ENCODE measurements at regions not wholly inside any gene's neighbourhood (a gene's known extent, or its start where the extent isn't known, plus 50 kb on each side); places are given as distances from the start of the nearest gene placed in this dataset.
A peak's percentile ranks its signal among the peaks of the same experiment; 100 is the strongest.

GRCh38 chr13:106905380-106906162 lies 337.6 kb upstream of the ARGLU1 start:
- peak; percentile 55 for DNase-seq (ENCODE audit: low spot score)

- DNase-seq (ENCODE audit: low spot score) = no peak
Observed at GRCh38 chr13:106899442-106899841, 331.5 kb upstream of the ARGLU1 start.

GRCh38 chr13:106898231-106898630 lies 330.3 kb upstream of the ARGLU1 start:
- no peak for DNase-seq (ENCODE audit: low spot score)

GRCh38 chr13:106888148-106888547 lies 320.2 kb upstream of the ARGLU1 start:
- DNase-seq (ENCODE audit: low spot score) = no peak

- DNase-seq (ENCODE audit: low spot score) = no peak
Observed at GRCh38 chr13:106887686-106888085, 319.7 kb upstream of the ARGLU1 start.

GRCh38 chr13:106883976-106884375 lies 316.0 kb upstream of the ARGLU1 start:
- no peak for DNase-seq (ENCODE audit: low spot score)

GRCh38 chr13:106882246-106882645 lies 314.3 kb upstream of the ARGLU1 start:
- no peak for DNase-seq (ENCODE audit: low spot score)

- no peak for DNase-seq (ENCODE audit: low spot score)
Observed at GRCh38 chr13:106879806-106880205, 311.9 kb upstream of the ARGLU1 start.

- DNase-seq (ENCODE audit: low spot score) = no peak
Observed at GRCh38 chr13:106874323-106874722, 306.4 kb upstream of the ARGLU1 start.

GRCh38 chr13:106873810-106874209 lies 305.9 kb upstream of the ARGLU1 start:
- DNase-seq (ENCODE audit: low spot score) = no peak

GRCh38 chr13:106867249-106867648 lies 299.3 kb upstream of the ARGLU1 start:
- DNase-seq (ENCODE audit: low spot score) = peak; percentile 44

- DNase-seq (ENCODE audit: low spot score) = peak; percentile 35
Observed at GRCh38 chr13:106865716-106866440, 297.9 kb upstream of the ARGLU1 start.

- DNase-seq (ENCODE audit: low spot score) = peak; percentile 32
Observed at GRCh38 chr13:106859533-106859904, 291.6 kb upstream of the ARGLU1 start.

GRCh38 chr13:106858903-106859532 lies 291.1 kb upstream of the ARGLU1 start:
- DNase-seq (ENCODE audit: low spot score) = no peak

GRCh38 chr13:106852436-106852835 lies 284.5 kb upstream of the ARGLU1 start:
- DNase-seq (ENCODE audit: low spot score) = peak; percentile 44

GRCh38 chr13:106850973-106851650 lies 283.2 kb upstream of the ARGLU1 start:
- DNase-seq (ENCODE audit: low spot score) = no peak

- DNase-seq (ENCODE audit: low spot score) = no peak
Observed at GRCh38 chr13:106846571-106847448, 278.9 kb upstream of the ARGLU1 start.

GRCh38 chr13:106836186-106836802 lies 268.4 kb upstream of the ARGLU1 start:
- DNase-seq (ENCODE audit: low spot score) = no peak

GRCh38 chr13:106835477-106835876 lies 267.5 kb upstream of the ARGLU1 start:
- no peak for DNase-seq (ENCODE audit: low spot score)

- no peak for DNase-seq (ENCODE audit: low spot score)
Observed at GRCh38 chr13:106821979-106822378, 254.0 kb upstream of the ARGLU1 start.
